HCT116 (cell line): ENCODE measurements at regions not wholly inside any gene's neighbourhood (a gene's known extent, or its start where the extent isn't known, plus 50 kb on each side); places are given as distances from the start of the nearest gene placed in this dataset.

Source experiments
- ATAC-seq: fragments of 200-7000 bp; cut with Tn5 transposase; 2 replicates; pipeline ENCODE4 v1.9.1; 2020; ENCODE audit warnings: mild to moderate bottlenecking, moderate library complexity
- BruUV-seq: library from RNA; stranded (reverse); fragments of 400-500 nt; replicated peaks from 2 replicates; lab custom pipeline; 2021; lab: Mats Ljungman, UMichigan
- CTCF ChIA-PET: fragments of 300-600 bp; sonication (Branson Sonifier 250); formaldehyde crosslinking; loops from one replicate; lab custom pipeline; 2021; ENCODE audit warnings: antibody characterized with exemption; lab: Charles Lee
- POLR2A ChIA-PET: fragments of 300-600, 350-600 bp; sonication (Branson Sonifier 250); formaldehyde crosslinking; loops from one replicate; lab custom pipeline; 2021; ENCODE audit warnings: antibody characterized with exemption; lab: Charles Lee
- RAD21 ChIA-PET, 2 experiments: fragments of 300-600 bp; sonication (Branson Sonifier 250); formaldehyde crosslinking; loops; one replicate each; lab custom pipeline; 2023; ENCODE audit warnings: low total read pairs in 2 of 2; ENCODE audit not compliant: uncharacterized antibody in 2 of 2, unreplicated experiment in 2 of 2, low non-redundant PET in 1 of 2; lab: Charles Lee
- DNase-seq: peaks from one replicate; pipeline ENCODE4 v3.0.0-alpha.2; 2010; ENCODE audit warnings: low read depth, low spot score
- H2AFZ ChIP-seq: fragments of 200-600 bp; shearing (Covaris generic), sonication (generic); 2 replicates; pipeline ENCODE4 v1.6.1; 2017; ENCODE audit warnings: low read depth, mixed run types, mixed read lengths, antibody characterized with exemption, low read length; ENCODE audit not compliant: poor library complexity, severe bottlenecking
- H3K27ac ChIP-seq: 2 replicates; pipeline ENCODE4 v1.5.1; 2012; ENCODE audit warnings: low read depth, low read length
- H3K27me3 ChIP-seq: fragments of 200-600 bp; sonication (generic); 2 replicates; pipeline ENCODE4 v1.6.1; 2016; ENCODE audit warnings: mixed run types, low read length, mixed read lengths; ENCODE audit not compliant: insufficient read depth
- H3K36me3 ChIP-seq, 2 experiments: fragments of 200-500 bp in 1 of 2; fragments of 200-600 bp in 1 of 2; sonication (Bioruptor generic) in 1 of 2; sonication (generic) in 1 of 2; 2 replicates each; pipeline versions ENCODE4 v1.5.1 to v1.6.1; 2014 to 2016; ENCODE audit warnings: low read length in 2 of 2, inconsistent platforms in 1 of 2, mixed read lengths in 1 of 2, mixed run types in 1 of 2; ENCODE audit not compliant: insufficient read depth in 2 of 2, control insufficient read depth in 1 of 2
- H3K4me1 ChIP-seq, 2 experiments: fragments of 200-600 bp in 1 of 2; sonication (generic) in 1 of 2; 2 replicates each; pipeline versions ENCODE4 v1.5.1 to v1.6.1; 2012 to 2017; ENCODE audit warnings: low read length in 2 of 2, inconsistent platforms in 1 of 2, mild to moderate bottlenecking in 1 of 2, mixed read lengths in 1 of 2, mixed run types in 1 of 2, moderate library complexity in 1 of 2; ENCODE audit not compliant: insufficient read depth in 2 of 2, control insufficient read depth in 1 of 2
- H3K4me2 ChIP-seq: fragments of 200-600 bp; sonication (generic); 2 replicates; pipeline ENCODE4 v1.6.1; 2017; ENCODE audit warnings: mixed run types, low read length, mixed read lengths
- H3K4me3 ChIP-seq, 2 experiments: fragments of 200-600 bp in 1 of 2; sonication (generic) in 1 of 2; replicated peaks in 1 of 2; 2 replicates each; pipeline ENCODE4 v1.5.1; 2011 to 2016; ENCODE audit warnings: low read length in 2 of 2, control low read depth in 1 of 2, low read depth in 1 of 2, mild to moderate bottlenecking in 1 of 2, mixed read lengths in 1 of 2, mixed run types in 1 of 2
- H3K79me2 ChIP-seq: fragments of 200-600 bp; sonication (generic); 2 replicates; pipeline ENCODE4 v1.6.1; 2017; ENCODE audit warnings: mild to moderate bottlenecking, mixed run types, low read length, moderate library complexity, mixed read lengths; ENCODE audit not compliant: insufficient read depth
- H3K9ac ChIP-seq: fragments of 200-600 bp; sonication (generic); 2 replicates; pipeline ENCODE4 v1.6.1; 2016; ENCODE audit warnings: low read length, mixed read lengths
- H3K9me2 ChIP-seq: fragments of 200-600 bp; sonication (generic), shearing (Covaris generic); 2 replicates; pipeline ENCODE4 v1.6.1; 2017; ENCODE audit warnings: mixed run types, mild to moderate bottlenecking, moderate library complexity; ENCODE audit not compliant: insufficient read depth
- H3K9me3 ChIP-seq, 2 experiments: fragments of 200-500 bp in 1 of 2; fragments of 200-600 bp in 1 of 2; sonication (Bioruptor generic) in 1 of 2; sonication (generic) in 1 of 2; 2 replicates each; pipeline ENCODE4 v1.6.1; 2014 to 2017; ENCODE audit warnings: low read length in 2 of 2, mixed read lengths in 2 of 2, inconsistent platforms in 1 of 2, low read depth in 1 of 2, mild to moderate bottlenecking in 1 of 2, mixed run types in 1 of 2, moderate library complexity in 1 of 2; ENCODE audit not compliant: control insufficient read depth in 1 of 2, insufficient read depth in 1 of 2
- H4K20me1 ChIP-seq: fragments of 200-600 bp; sonication (generic), shearing (Covaris generic); 2 replicates; pipeline ENCODE4 v1.6.1; 2017; ENCODE audit warnings: mixed run types, mild to moderate bottlenecking, moderate library complexity; ENCODE audit not compliant: insufficient read depth
- CBX3 ChIP-seq: IDR thresholded peaks from 2 replicates; pipeline ENCODE4 v1.6.1; 2012; ENCODE audit warnings: low read depth
- CEBPB ChIP-seq: IDR thresholded peaks from 2 replicates; pipeline ENCODE4 v1.6.1; 2012; ENCODE audit warnings: low read depth
- EGR1 ChIP-seq: IDR thresholded peaks from 2 replicates; pipeline ENCODE4 v1.6.1; 2012; ENCODE audit warnings: low read depth
- ELF1 ChIP-seq: IDR thresholded peaks from 2 replicates; pipeline ENCODE4 v1.6.1; 2012; ENCODE audit warnings: low read depth, borderline replicate concordance
- EZH2phosphoT487 ChIP-seq: fragments of 200-600 bp; IDR thresholded peaks from 2 replicates; pipeline ENCODE4 v1.6.1; 2018; ENCODE audit warnings: antibody characterized with exemption, borderline replicate concordance
- FOSL1 ChIP-seq: IDR thresholded peaks from 2 replicates; pipeline ENCODE4 v1.6.1; 2012; ENCODE audit warnings: low read depth
- RAD21 ChIP-seq: IDR thresholded peaks from 2 replicates; pipeline ENCODE4 v1.6.1; 2012; ENCODE audit warnings: low read depth, mild to moderate bottlenecking
- SIN3A ChIP-seq: IDR thresholded peaks from 2 replicates; pipeline ENCODE4 v1.6.1; 2012; ENCODE audit warnings: low read depth
- SRF ChIP-seq: IDR thresholded peaks from 2 replicates; pipeline ENCODE4 v1.6.1; 2012; ENCODE audit warnings: low read depth
- ZFX ChIP-seq: fragments of 450-650 bp; IDR thresholded peaks from 2 replicates; pipeline ENCODE4 v1.6.1; 2017
- intact Hi-C: fragments of 100-400 bp; cut with micrococcal nuclease; formaldehyde crosslinking; loops from 2 replicates; pipeline ENCODE4 v1.10.0; 2022
- TF ChIP-seq, protein P1 (sequence below), 3 experiments: fragments of 200-600 bp in 1 of 3; sonication (generic) in 1 of 3; IDR thresholded peaks in 2 of 3; conservative IDR thresholded peaks in 1 of 3; 2 replicates each; pipeline ENCODE4 v1.5.1; 2012 to 2017; ENCODE audit warnings: low read depth in 2 of 3, low read length in 2 of 3, antibody characterized with exemption in 1 of 3, borderline replicate concordance in 1 of 3, control low read depth in 1 of 3, mild to moderate bottlenecking in 1 of 3, mixed read lengths in 1 of 3, mixed run types in 1 of 3, moderate library complexity in 1 of 3; ENCODE audit not compliant: insufficient read depth in 1 of 3
- TF ChIP-seq, protein P2 (sequence below): IDR thresholded peaks from 2 replicates; pipeline ENCODE4 v1.6.1; 2011; ENCODE audit warnings: mild to moderate bottlenecking, low read length, moderate library complexity; ENCODE audit not compliant: insufficient replicate concordance; ENCODE audit errors: extremely low read depth

DNA sequence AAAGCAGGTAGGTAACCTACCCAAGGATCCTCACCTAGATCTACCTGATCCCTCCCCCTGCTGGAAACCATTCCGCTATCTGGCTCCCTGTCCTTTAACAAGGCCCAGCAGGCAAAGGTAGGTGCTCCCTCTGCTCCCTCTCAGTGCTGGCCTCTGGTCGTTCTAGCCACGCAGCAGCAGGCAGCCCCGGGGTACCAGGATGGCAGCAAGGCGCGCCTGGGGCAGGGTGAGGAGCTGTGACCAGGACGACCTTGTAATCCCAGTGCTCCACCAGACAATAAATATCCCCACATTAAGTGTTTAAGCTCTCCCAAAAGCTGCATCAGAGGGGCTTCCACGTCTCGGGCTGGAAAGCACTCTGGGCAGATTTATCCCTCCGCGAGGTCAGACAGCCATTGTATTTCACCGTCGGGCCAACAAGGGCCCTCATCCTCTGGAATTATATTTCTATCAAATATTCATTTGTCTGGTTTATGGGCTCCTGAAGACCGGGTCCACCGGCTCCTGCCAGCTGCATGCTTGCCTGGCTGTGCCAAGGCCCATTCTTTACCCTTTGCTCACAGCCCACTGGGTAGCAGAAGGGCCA lies 81.3 kb downstream of the CHST1 start:
- no peak for DNase-seq
- Histone ChIP-seq H3K9ac (no peak overlapping the region), H3K4me2 (no peak overlapping the region), H3K9me2 (no peaks in the 10 kb centered on the region), H3K36me3 (no peaks in the 10 kb centered on the region), H3K4me1 (no peaks in the 10 kb centered on the region), H3K9me3 (no peaks in the 10 kb centered on the region), H3K79me2 (no peaks in the 10 kb centered on the region), H2AFZ (no peak overlapping the region), H4K20me1 (no peaks in the 10 kb centered on the region), H3K4me3 (no peak overlapping the region), H3K27ac (no peak overlapping the region), H3K27me3 (peaks cover 66% of the 10 kb centered on the region)
- RAD21 ChIA-PET, result no interaction called here
- no TSS peak for BruUV-seq
- POLR2A ChIA-PET, result no interaction called here
- ATAC-seq, result no peak
- TF ChIP-seq EZH2phosphoT487, result no peak
- TF ChIP-seq, protein P1, sequence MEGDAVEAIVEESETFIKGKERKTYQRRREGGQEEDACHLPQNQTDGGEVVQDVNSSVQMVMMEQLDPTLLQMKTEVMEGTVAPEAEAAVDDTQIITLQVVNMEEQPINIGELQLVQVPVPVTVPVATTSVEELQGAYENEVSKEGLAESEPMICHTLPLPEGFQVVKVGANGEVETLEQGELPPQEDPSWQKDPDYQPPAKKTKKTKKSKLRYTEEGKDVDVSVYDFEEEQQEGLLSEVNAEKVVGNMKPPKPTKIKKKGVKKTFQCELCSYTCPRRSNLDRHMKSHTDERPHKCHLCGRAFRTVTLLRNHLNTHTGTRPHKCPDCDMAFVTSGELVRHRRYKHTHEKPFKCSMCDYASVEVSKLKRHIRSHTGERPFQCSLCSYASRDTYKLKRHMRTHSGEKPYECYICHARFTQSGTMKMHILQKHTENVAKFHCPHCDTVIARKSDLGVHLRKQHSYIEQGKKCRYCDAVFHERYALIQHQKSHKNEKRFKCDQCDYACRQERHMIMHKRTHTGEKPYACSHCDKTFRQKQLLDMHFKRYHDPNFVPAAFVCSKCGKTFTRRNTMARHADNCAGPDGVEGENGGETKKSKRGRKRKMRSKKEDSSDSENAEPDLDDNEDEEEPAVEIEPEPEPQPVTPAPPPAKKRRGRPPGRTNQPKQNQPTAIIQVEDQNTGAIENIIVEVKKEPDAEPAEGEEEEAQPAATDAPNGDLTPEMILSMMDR (IDR thresholded peaks at IDR 0.05 in 2 of 3, conservative IDR thresholded peaks at IDR 0.05 in 1 of 3; ENCODE audit: borderline replicate concordance in 1 of 3, insufficient read depth in 1 of 3, low read depth in 2 of 3, low read length in 2 of 3), result no peak
- no peak for TF ChIP-seq RAD21
- TF ChIP-seq, protein P2, sequence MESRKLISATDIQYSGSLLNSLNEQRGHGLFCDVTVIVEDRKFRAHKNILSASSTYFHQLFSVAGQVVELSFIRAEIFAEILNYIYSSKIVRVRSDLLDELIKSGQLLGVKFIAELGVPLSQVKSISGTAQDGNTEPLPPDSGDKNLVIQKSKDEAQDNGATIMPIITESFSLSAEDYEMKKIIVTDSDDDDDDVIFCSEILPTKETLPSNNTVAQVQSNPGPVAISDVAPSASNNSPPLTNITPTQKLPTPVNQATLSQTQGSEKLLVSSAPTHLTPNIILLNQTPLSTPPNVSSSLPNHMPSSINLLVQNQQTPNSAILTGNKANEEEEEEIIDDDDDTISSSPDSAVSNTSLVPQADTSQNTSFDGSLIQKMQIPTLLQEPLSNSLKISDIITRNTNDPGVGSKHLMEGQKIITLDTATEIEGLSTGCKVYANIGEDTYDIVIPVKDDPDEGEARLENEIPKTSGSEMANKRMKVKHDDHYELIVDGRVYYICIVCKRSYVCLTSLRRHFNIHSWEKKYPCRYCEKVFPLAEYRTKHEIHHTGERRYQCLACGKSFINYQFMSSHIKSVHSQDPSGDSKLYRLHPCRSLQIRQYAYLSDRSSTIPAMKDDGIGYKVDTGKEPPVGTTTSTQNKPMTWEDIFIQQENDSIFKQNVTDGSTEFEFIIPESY, result no peak
- TF ChIP-seq FOSL1, result no peak
- TF ChIP-seq EGR1, result no peak
- TF ChIP-seq SIN3A, result no peak
- no peak for TF ChIP-seq CEBPB
- no peak for TF ChIP-seq ELF1
- TF ChIP-seq CBX3, result no peak
- TF ChIP-seq SRF, result no peak
- no peak for TF ChIP-seq ZFX
- intact Hi-C loops, result loop anchor here (5.0 kb wide), 1 partner anchor 42 kb away; no protein-coding TSS in a partner anchor
- CTCF ChIA-PET, result no interaction called here
